Cardiac muscle cell (in vitro differentiated cells and primary cell): ENCODE measurements at regions not wholly inside any gene's neighbourhood (a gene's known extent, or its start where the extent isn't known, plus 50 kb on each side); places are given as distances from the start of the nearest gene placed in this dataset.

Experiments used
- DNase-seq, 2 donors: peaks; one replicate each; pipeline versions ENCODE4 v3.0.0 to v3.0.0-alpha.2; 2010 to 2017; ENCODE audit warnings: low read depth in 1 of 2, low spot score in 1 of 2
- H3K27ac ChIP-seq: fragments of 200-600 bp; sonication (generic); 2 replicates; pipeline ENCODE4 v1.5.1; 2016
- H3K27me3 ChIP-seq: fragments of 200-600 bp; sonication (generic); 2 replicates; pipeline ENCODE4 v1.6.0; 2016; ENCODE audit warnings: control low read depth
- H3K36me3 ChIP-seq: fragments of 200-600 bp; sonication (generic); 2 replicates; pipeline ENCODE4 v1.5.1; 2016; ENCODE audit warnings: control low read depth
- H3K4me1 ChIP-seq: fragments of 200-600 bp; sonication (generic); 2 replicates; pipeline ENCODE4 v1.8.1; 2017; ENCODE audit warnings: low read depth, mild to moderate bottlenecking, mixed run types
- H3K4me3 ChIP-seq: fragments of 200-600 bp; sonication (generic); 2 replicates; pipeline ENCODE4 v1.5.1; 2016; ENCODE audit warnings: mild to moderate bottlenecking
- H3K9me3 ChIP-seq: fragments of 200-600 bp; sonication (generic); 2 replicates; pipeline ENCODE4 v1.5.1; 2017; ENCODE audit warnings: low read depth, mild to moderate bottlenecking, control low read depth
- TF ChIP-seq, protein P1 (sequence below): IDR thresholded peaks from 2 replicates; pipeline ENCODE4 v1.5.1; 2012; ENCODE audit warnings: low read depth, mild to moderate bottlenecking, low read length

DNA sequence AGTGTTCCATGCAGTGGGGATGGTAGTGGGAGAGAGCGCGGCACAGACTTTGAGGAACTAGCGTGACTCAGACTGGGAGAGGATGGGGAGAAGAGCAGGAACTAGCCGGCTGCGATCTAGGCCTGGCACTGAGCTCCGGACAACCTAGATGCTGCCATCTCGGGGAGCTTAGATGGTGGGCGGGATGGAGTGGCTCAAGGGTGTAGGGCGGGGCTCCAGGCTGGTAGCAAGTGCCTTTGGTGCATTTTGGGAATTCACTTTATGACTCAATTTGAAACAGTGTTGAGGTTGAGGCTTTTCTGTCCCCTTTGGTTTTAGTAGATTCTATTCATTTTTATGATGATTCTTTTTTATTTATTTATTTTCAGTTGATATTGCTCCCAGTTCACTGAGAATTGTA lies 185.3 kb upstream of the GPR26 start:
- H3K4me1 ChIP-seq, result peaks cover 10% of the 10 kb centered on the region
- TF ChIP-seq, protein P1, sequence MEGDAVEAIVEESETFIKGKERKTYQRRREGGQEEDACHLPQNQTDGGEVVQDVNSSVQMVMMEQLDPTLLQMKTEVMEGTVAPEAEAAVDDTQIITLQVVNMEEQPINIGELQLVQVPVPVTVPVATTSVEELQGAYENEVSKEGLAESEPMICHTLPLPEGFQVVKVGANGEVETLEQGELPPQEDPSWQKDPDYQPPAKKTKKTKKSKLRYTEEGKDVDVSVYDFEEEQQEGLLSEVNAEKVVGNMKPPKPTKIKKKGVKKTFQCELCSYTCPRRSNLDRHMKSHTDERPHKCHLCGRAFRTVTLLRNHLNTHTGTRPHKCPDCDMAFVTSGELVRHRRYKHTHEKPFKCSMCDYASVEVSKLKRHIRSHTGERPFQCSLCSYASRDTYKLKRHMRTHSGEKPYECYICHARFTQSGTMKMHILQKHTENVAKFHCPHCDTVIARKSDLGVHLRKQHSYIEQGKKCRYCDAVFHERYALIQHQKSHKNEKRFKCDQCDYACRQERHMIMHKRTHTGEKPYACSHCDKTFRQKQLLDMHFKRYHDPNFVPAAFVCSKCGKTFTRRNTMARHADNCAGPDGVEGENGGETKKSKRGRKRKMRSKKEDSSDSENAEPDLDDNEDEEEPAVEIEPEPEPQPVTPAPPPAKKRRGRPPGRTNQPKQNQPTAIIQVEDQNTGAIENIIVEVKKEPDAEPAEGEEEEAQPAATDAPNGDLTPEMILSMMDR, result no peak

DNA sequence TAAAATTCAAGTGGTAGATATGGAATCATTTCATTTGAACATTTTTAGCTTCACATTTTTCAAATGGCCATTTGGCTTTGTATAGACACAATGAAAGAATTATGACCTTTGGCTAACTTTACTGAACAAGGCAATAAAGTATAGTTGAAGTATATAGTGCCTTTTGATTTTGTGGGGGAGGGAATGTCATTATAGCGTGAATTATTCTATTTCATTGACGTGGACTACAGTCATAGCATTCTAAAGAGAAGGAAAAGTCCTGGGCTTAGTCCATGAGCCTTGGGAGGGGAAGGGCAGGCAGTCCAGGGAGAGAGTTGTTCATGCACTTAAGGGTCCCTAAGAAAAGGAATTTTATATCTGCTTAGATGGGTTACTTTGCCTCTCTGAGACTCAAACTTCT lies 181.4 kb upstream of the GPR26 start:
- no peak for DNase-seq
- TF ChIP-seq, protein P1, result no peak
- Histone ChIP-seq H3K27me3 (no peaks in the 10 kb centered on the region), H3K36me3 (no peaks in the 10 kb centered on the region), H3K4me3 (no peak overlapping the region), H3K4me1 (no peaks in the 10 kb centered on the region), H3K9me3 (no peaks in the 10 kb centered on the region), H3K27ac (no peak overlapping the region)

More for the DNA sequence above, 185.3 kb upstream of the GPR26 start:
- Histone ChIP-seq H3K4me3 (no peak overlapping the region), H3K27me3 (no peaks in the 10 kb centered on the region), H3K36me3 (no peaks in the 10 kb centered on the region), H3K27ac (no peak overlapping the region), H3K9me3 (no peaks in the 10 kb centered on the region)
- DNase-seq, result no peak

DNA sequence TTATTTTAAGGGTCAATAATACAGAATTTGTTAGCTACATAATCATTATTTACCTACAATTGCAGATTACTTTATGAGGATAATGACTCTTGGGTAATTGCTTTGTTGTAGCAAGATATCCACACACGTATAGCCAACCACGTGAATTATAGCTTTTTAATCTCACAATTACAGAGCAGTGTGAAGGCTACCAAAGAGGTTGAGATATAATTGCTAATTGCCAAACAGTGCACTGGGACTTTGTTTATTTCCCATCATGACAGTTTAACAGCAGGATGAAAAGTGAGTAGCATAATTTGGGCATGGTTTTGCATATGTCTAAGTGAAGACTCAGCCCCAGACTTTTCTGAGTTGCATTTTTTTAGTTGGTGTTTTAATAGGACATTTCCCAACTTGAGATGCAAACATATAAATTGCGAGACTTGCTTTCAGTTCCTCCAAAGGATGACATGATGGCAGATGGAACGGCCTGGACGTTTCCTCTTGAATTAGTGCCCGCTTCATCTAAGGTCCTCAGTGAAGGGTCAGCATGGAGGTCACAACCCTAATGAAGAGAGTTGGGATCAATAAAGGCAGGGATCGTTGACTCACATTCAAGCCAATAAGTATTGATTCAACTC lies 180.7 kb upstream of the GPR26 start:
- Histone ChIP-seq H3K27me3 (no peaks in the 10 kb centered on the region), H3K9me3 (no peaks in the 10 kb centered on the region), H3K27ac (no peak overlapping the region), H3K36me3 (no peaks in the 10 kb centered on the region), H3K4me3 (no peak overlapping the region), H3K4me1 (no peaks in the 10 kb centered on the region)
- TF ChIP-seq, protein P1, result no peak
- no peak for DNase-seq

DNA sequence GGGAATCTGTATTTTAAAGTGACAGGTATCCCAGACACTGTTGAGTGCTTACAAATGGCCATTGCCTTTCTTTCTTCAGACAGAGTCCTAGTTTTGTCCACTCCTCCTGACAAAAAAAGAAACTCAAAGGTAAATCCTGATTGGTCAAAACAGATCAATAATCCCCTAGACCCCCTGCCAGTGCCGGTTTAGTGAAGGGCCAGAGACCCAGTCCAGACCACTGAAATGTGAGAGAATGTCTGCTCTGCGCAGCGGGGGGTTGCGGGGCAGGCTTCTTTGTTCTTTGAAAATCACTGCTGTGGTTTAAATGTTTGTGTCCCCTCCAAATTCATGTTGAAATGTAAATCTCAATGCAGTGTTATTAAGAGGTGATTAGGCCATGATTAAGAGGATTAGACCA lies 177.7 kb upstream of the GPR26 start:
- H3K27me3 ChIP-seq, result no peaks in the 10 kb centered on the region
- no peaks in the 10 kb centered on the region for H3K9me3 ChIP-seq
- H3K4me3 ChIP-seq, result no peak overlapping the region
- H3K4me1 ChIP-seq, result no peaks in the 10 kb centered on the region
- TF ChIP-seq, protein P1, result no peak
- H3K27ac ChIP-seq, result no peak overlapping the region
- DNase-seq, result no peak
- no peaks in the 10 kb centered on the region for H3K36me3 ChIP-seq

DNA sequence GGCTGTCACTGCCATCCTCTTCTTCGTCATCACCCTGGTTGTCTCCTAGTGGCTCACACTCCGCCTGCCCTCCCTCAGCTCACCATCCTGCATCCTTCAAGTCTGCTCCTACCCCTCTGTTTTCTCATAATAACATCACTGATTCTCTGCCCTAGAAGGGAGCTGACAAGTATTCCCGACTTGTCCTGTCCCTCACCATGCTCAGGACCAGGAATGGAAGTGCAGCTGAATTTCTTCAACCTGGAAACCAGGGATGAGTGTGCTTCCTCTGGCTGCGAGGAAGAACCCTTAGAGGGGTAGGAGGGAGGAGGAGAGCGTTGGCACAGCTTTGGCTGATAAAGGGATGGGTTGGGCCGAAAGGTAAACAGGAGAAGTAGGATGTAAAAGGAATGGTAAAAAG lies 174.8 kb upstream of the GPR26 start:
- no peaks in the 10 kb centered on the region for H3K4me1 ChIP-seq
- TF ChIP-seq, protein P1, result no peak

More for the DNA sequence above, 174.8 kb upstream of the GPR26 start:
- H3K4me3 ChIP-seq, result no peak overlapping the region
- H3K36me3 ChIP-seq, result no peaks in the 10 kb centered on the region
- no peaks in the 10 kb centered on the region for H3K9me3 ChIP-seq
- no peak overlapping the region for H3K27ac ChIP-seq
- no peaks in the 10 kb centered on the region for H3K27me3 ChIP-seq
- no peak for DNase-seq
